ENCODE measurements at regions not wholly inside any gene's neighbourhood (a gene's known extent, or its start where the extent isn't known, plus 50 kb on each side); places are given as distances from the start of the nearest gene placed in this dataset.

GRCh38 chr5:158590746-158591300 lies 508.9 kb downstream of the EBF1 start:
- H4K20me1 ChIP-seq (ENCODE audit: control insufficient read depth, extremely low read depth, insufficient read depth, low read length), result no peaks in the 10 kb centered on the region
- H3K36me3 ChIP-seq (ENCODE audit: control insufficient read depth in 2 of 2, extremely low read depth in 1 of 2, insufficient read depth in 2 of 2, low read length in 2 of 2), result no peaks in the 10 kb centered on the region
- H3K4me1 ChIP-seq (ENCODE audit: control insufficient read depth, extremely low read depth, insufficient read depth, low read length), result no peaks in the 10 kb centered on the region
- H3K9ac ChIP-seq (ENCODE audit: control insufficient read depth, extremely low read depth, insufficient read depth, low read length), result no peak overlapping the region
- DNase-seq (ENCODE audit: low read depth, low spot score) (no peak), FAIRE-seq (no peak)
- H3K4me2 ChIP-seq (ENCODE audit: control insufficient read depth, extremely low read depth, insufficient read depth, low read depth, low read length), result no peak overlapping the region
- dilution Hi-C loops (cut with MboI; ENCODE audit: extremely low pct_ligation_motif_present, low sequenced_read_pairs), result no loop called here
- no peaks in the 10 kb centered on the region for H3K27me3 ChIP-seq (ENCODE audit: control insufficient read depth, extremely low read depth, insufficient read depth, low read length)
- no peaks in the 10 kb centered on the region for H3K9me1 ChIP-seq (ENCODE audit: control insufficient read depth, extremely low read depth, insufficient read depth, low read length)
- no peaks in the 10 kb centered on the region for H3K79me2 ChIP-seq (ENCODE audit: control insufficient read depth, insufficient read depth, low read length)
- H3K4me3 ChIP-seq (ENCODE audit: control insufficient read depth in 2 of 3, extremely low read depth in 1 of 3, insufficient read depth in 2 of 3, low read depth in 1 of 3, low read length in 3 of 3), result no peak overlapping the region
- no peak overlapping the region for H2AFZ ChIP-seq (ENCODE audit: control insufficient read depth, low read length)
- no peak overlapping the region for H3K27ac ChIP-seq (ENCODE audit: control insufficient read depth, insufficient read depth, low read length)
- no peak for TF ChIP-seq EZH2 (IDR thresholded peaks at IDR 0.05; ENCODE audit: low read length)
- TF ChIP-seq CTCF (optimal IDR thresholded peaks at IDR 0.05 in 1 of 3, IDR thresholded peaks at IDR 0.05 in 1 of 3, conservative IDR thresholded peaks at IDR 0.05 in 1 of 3; ENCODE audit: extremely low read depth in 1 of 3, insufficient read depth in 2 of 3, low read length in 3 of 3), result no peak
- H3K9me3 ChIP-seq (ENCODE audit: control insufficient read depth, low read depth, low read length), result no peaks in the 10 kb centered on the region

- TF ChIP-seq CTCF (optimal IDR thresholded peaks at IDR 0.05 in 1 of 3, IDR thresholded peaks at IDR 0.05 in 1 of 3, conservative IDR thresholded peaks at IDR 0.05 in 1 of 3; ENCODE audit: extremely low read depth in 1 of 3, insufficient read depth in 2 of 3, low read length in 3 of 3), result no peak
- FAIRE-seq (no peak), DNase-seq (ENCODE audit: low read depth, low spot score) (no peak)
- H3K4me1 ChIP-seq (ENCODE audit: control insufficient read depth, extremely low read depth, insufficient read depth, low read length), result no peaks in the 10 kb centered on the region
- H3K9me1 ChIP-seq (ENCODE audit: control insufficient read depth, extremely low read depth, insufficient read depth, low read length), result no peaks in the 10 kb centered on the region
- H3K27me3 ChIP-seq (ENCODE audit: control insufficient read depth, extremely low read depth, insufficient read depth, low read length), result no peaks in the 10 kb centered on the region
- H3K4me2 ChIP-seq (ENCODE audit: control insufficient read depth, extremely low read depth, insufficient read depth, low read depth, low read length), result no peak overlapping the region
- dilution Hi-C loops (cut with MboI; ENCODE audit: extremely low pct_ligation_motif_present, low sequenced_read_pairs), result no loop called here
- H3K9me3 ChIP-seq (ENCODE audit: control insufficient read depth, low read depth, low read length), result no peaks in the 10 kb centered on the region
- no peak overlapping the region for H2AFZ ChIP-seq (ENCODE audit: control insufficient read depth, low read length)
- no peak overlapping the region for H3K4me3 ChIP-seq (ENCODE audit: control insufficient read depth in 2 of 3, extremely low read depth in 1 of 3, insufficient read depth in 2 of 3, low read depth in 1 of 3, low read length in 3 of 3)
- no peak overlapping the region for H3K9ac ChIP-seq (ENCODE audit: control insufficient read depth, extremely low read depth, insufficient read depth, low read length)
- H4K20me1 ChIP-seq (ENCODE audit: control insufficient read depth, extremely low read depth, insufficient read depth, low read length), result no peaks in the 10 kb centered on the region
- no peak overlapping the region for H3K27ac ChIP-seq (ENCODE audit: control insufficient read depth, insufficient read depth, low read length)
- no peaks in the 10 kb centered on the region for H3K36me3 ChIP-seq (ENCODE audit: control insufficient read depth in 2 of 2, extremely low read depth in 1 of 2, insufficient read depth in 2 of 2, low read length in 2 of 2)
- H3K79me2 ChIP-seq (ENCODE audit: control insufficient read depth, insufficient read depth, low read length), result no peaks in the 10 kb centered on the region
Observed at GRCh38 chr5:158589939-158590338, 509.8 kb downstream of the EBF1 start.

Data from keratinocyte (primary cell).